ENCODE measurements at regions not wholly inside any gene's neighbourhood (a gene's known extent, or its start where the extent isn't known, plus 50 kb on each side); places are given as distances from the start of the nearest gene placed in this dataset.
A peak's percentile ranks its signal among the peaks of the same experiment; 100 is the strongest.

- Mint-ChIP-seq H3K27me3 (ENCODE audit: insufficient read depth, low read depth, poor library complexity) (peaks cover 2% of the 10 kb centered on the region), H3K4me1 (no peaks in the 10 kb centered on the region), H3K27ac (no peak overlapping the region), H3K9me3 (no peaks in the 10 kb centered on the region; the same call in 2 of the 3 replicates), H3K4me3 (no peak overlapping the region), H3K36me3 (ENCODE audit: low read depth) (no peaks in the 10 kb centered on the region)
- Histone ChIP-seq H3K4me2 (no peak overlapping the region), H3K4me3 (no peak overlapping the region), H3K79me2 (replicated peaks; ENCODE audit: insufficient read depth) (no peaks in the 10 kb centered on the region), H3F3A (replicated peaks; ENCODE audit: low read depth) (no peaks in the 10 kb centered on the region), H3K9me2 (ENCODE audit: insufficient read depth) (no peaks in the 10 kb centered on the region), H4K20me1 (replicated peaks; ENCODE audit: insufficient read depth) (no peaks in the 10 kb centered on the region), H3K27ac (ENCODE audit: low read depth) (no peak overlapping the region), H3K4me1 (ENCODE audit: insufficient read depth) (no peaks in the 10 kb centered on the region), H3K27me3 (ENCODE audit: insufficient read depth) (no peaks in the 10 kb centered on the region), H2AFZ (no peak overlapping the region), H3K36me3 (ENCODE audit: insufficient read depth) (no peaks in the 10 kb centered on the region)
- no peak for TF ChIP-seq ZNF462 (CRISPR knock-in tag; IDR thresholded peaks at IDR 0.05)
- TF ChIP-seq CTCF (conservative IDR thresholded peaks at IDR 0.05; ENCODE audit: low read depth in 2 of 2): 0 out of 4 replicates have a peak, but pooled peaks of 1 of the 2 experiments have one; percentile 13
- DNase-seq (ENCODE audit: low spot score) (peak; percentile 2), ATAC-seq (no peak)
These were observed 98.4 kb upstream of the BTG1 start for GRCh38 chr12:92244036-92244435.

DNA sequence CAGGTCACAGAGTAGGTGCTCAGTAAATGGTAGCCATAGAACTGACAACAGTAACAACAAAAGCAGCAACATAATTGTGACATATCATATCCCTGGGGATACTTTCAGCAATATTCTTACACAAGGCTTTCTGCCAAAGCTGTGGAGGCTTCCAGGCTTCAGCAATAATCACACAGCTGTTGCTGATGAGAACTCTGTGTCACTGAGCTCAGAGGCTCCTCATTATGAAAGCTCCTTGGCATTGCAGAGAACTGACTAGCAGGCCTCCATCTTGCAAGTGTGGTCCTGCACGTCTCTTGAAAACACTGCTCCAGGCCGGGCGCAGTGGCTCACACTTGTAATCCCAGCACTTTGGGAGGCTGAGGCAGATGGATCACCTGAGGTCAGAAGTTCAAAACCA lies 97.3 kb upstream of the BTG1 start:
- no peaks in the 10 kb centered on the region for H3K36me3 Mint-ChIP-seq (ENCODE audit: low read depth)
- Histone ChIP-seq H3K4me1 (ENCODE audit: insufficient read depth) (no peaks in the 10 kb centered on the region), H3K4me2 (no peak overlapping the region), H2AFZ (no peak overlapping the region), H3K27ac (ENCODE audit: low read depth) (no peak overlapping the region), H3F3A (replicated peaks; ENCODE audit: low read depth) (no peaks in the 10 kb centered on the region), H3K4me3 (no peak overlapping the region), H3K9me2 (ENCODE audit: insufficient read depth) (no peaks in the 10 kb centered on the region), H4K20me1 (replicated peaks; ENCODE audit: insufficient read depth) (no peaks in the 10 kb centered on the region), H3K27me3 (ENCODE audit: insufficient read depth) (no peaks in the 10 kb centered on the region), H3K79me2 (replicated peaks; ENCODE audit: insufficient read depth) (no peaks in the 10 kb centered on the region), H3K36me3 (ENCODE audit: insufficient read depth) (no peaks in the 10 kb centered on the region)
- ATAC-seq (no peak), DNase-seq (ENCODE audit: low spot score) (no peak)
- no peak overlapping the region for H3K27ac Mint-ChIP-seq
- H3K27me3 Mint-ChIP-seq (ENCODE audit: insufficient read depth, low read depth, poor library complexity): peaks cover 3% of the 10 kb centered on the region
- H3K9me3 Mint-ChIP-seq: no peaks in the 10 kb centered on the region; the same call in 2 of the 3 replicates
- no peaks in the 10 kb centered on the region for H3K4me1 Mint-ChIP-seq
- H3K4me3 Mint-ChIP-seq: no peak overlapping the region
- TF ChIP-seq NANOG (IDR thresholded peaks at IDR 0.05; ENCODE audit: borderline replicate concordance): no peak
- TF ChIP-seq POLR2AphosphoS5 (IDR thresholded peaks at IDR 0.05; ENCODE audit: low read depth): no peak
- no peak for TF ChIP-seq REST (IDR thresholded peaks at IDR 0.05; ENCODE audit: unreplicated experiment)
- no peak for TF ChIP-seq EZH2phosphoT487 (IDR thresholded peaks at IDR 0.05; ENCODE audit: unreplicated experiment)
- TF ChIP-seq ZNF114 (CRISPR knock-in tag; IDR thresholded peaks at IDR 0.05): no peak
- TF ChIP-seq ZNF331 (CRISPR knock-in tag; IDR thresholded peaks at IDR 0.05; ENCODE audit: low read depth): no peak
- TF ChIP-seq JUNB (IDR thresholded peaks at IDR 0.05; ENCODE audit: unreplicated experiment): no peak
- TF ChIP-seq, protein P1, sequence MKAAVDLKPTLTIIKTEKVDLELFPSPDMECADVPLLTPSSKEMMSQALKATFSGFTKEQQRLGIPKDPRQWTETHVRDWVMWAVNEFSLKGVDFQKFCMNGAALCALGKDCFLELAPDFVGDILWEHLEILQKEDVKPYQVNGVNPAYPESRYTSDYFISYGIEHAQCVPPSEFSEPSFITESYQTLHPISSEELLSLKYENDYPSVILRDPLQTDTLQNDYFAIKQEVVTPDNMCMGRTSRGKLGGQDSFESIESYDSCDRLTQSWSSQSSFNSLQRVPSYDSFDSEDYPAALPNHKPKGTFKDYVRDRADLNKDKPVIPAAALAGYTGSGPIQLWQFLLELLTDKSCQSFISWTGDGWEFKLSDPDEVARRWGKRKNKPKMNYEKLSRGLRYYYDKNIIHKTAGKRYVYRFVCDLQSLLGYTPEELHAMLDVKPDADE (IDR thresholded peaks at IDR 0.05): no peak

Measured in GM23338 (cell line).